K562 (cell line): ENCODE measurements at regions not wholly inside any gene's neighbourhood (a gene's known extent, or its start where the extent isn't known, plus 50 kb on each side); places are given as distances from the start of the nearest gene placed in this dataset.

Experiments
- ATAC-seq: fragments of 200-7000 bp; cut with Tn5 transposase; 3 replicates; pipeline ENCODE4 v1.9.1; 2020; ENCODE audit warnings: moderate library complexity
- BruUV-seq: library from RNA; stranded (reverse); fragments of 400-500 nt; replicated peaks from 2 replicates; lab custom pipeline; 2021; lab: Mats Ljungman, UMichigan
- CTCF ChIA-PET: fragments of 300-600 bp; formaldehyde crosslinking; extraction: SDS; loops from one replicate; lab custom pipeline; 2021; ENCODE audit warnings: low intra/inter-chr PET ratio; lab: Yijun Ruan, JAX
- POLR2A ChIA-PET: fragments of 300-600, 350-650 bp; sonication (Branson Sonifier 250); formaldehyde crosslinking; extraction: SDS; loops from one replicate; lab custom pipeline; 2021; ENCODE audit warnings: antibody characterized with exemption, inconsistent platforms; lab: Yijun Ruan, JAX
- DNase-seq, 4 experiments: peaks; one replicate each; pipeline versions ENCODE4 v3.0.0 to v3.0.0-alpha.2; 2011 to 2018; ENCODE audit warnings: low spot score in 3 of 4, mixed read lengths in 3 of 4; ENCODE audit errors: extremely low read depth in 1 of 4
- FAIRE-seq: peaks from 2 replicates; lab custom pipeline; 2011; peaks lifted over from hg19 to GRCh38; lab: Jason Lieb, UNC
- H2AFZ ChIP-seq: 2 replicates; pipeline ENCODE4 v1.6.0; 2011; ENCODE audit warnings: low read depth, low read length, control low read depth, inconsistent platforms
- H3K27ac ChIP-seq: fragments of 200-600 bp; 3 replicates; pipeline ENCODE4 v1.8.0; 2011; ENCODE audit warnings: low read depth, mild to moderate bottlenecking, control low read depth, inconsistent platforms, low read length, moderate library complexity, mixed read lengths; ENCODE audit errors: extremely low read depth
- H3K27me3 ChIP-seq, 2 experiments: fragments of 300-600 bp in 1 of 2; 2 replicates in 1 of 2; 3 replicates in 1 of 2; pipeline versions ENCODE4 v1.6.0 to v1.8.0; 2011; ENCODE audit warnings: inconsistent platforms in 2 of 2, low read length in 2 of 2, mild to moderate bottlenecking in 1 of 2, mixed read lengths in 1 of 2, moderate library complexity in 1 of 2; ENCODE audit not compliant: control insufficient read depth in 2 of 2, insufficient read depth in 2 of 2
- H3K36me3 ChIP-seq: fragments of 300-600 bp; 3 replicates; pipeline ENCODE4 v1.8.0; 2011; ENCODE audit warnings: mild to moderate bottlenecking, low read length, inconsistent platforms; ENCODE audit not compliant: control insufficient read depth, insufficient read depth
- H3K4me1 ChIP-seq, 2 experiments: fragments of 200-600 bp in 1 of 2; replicated peaks in 1 of 2; 2 replicates in 1 of 2; 3 replicates in 1 of 2; pipeline versions ENCODE4 v1.5.1 to v1.8.0; 2011; ENCODE audit warnings: inconsistent platforms in 2 of 2, low read length in 2 of 2, mild to moderate bottlenecking in 1 of 2, mixed read lengths in 1 of 2, moderate library complexity in 1 of 2; ENCODE audit not compliant: control insufficient read depth in 2 of 2, insufficient read depth in 2 of 2
- H3K4me2 ChIP-seq: 2 replicates; pipeline ENCODE4 v1.6.1; 2011; ENCODE audit warnings: low read length, control low read depth, inconsistent platforms, mixed read lengths; ENCODE audit not compliant: insufficient read depth
- H3K4me3 ChIP-seq: fragments of 200-600 bp; sonication (generic), shearing (Covaris generic); 2 replicates; pipeline ENCODE4 v1.5.1; 2016; ENCODE audit warnings: control low read depth, inconsistent platforms
- H3K79me2 ChIP-seq: fragments of 200-600 bp; 3 replicates; pipeline ENCODE4 v1.8.0; 2011; ENCODE audit warnings: low read length, inconsistent platforms; ENCODE audit not compliant: control insufficient read depth, insufficient read depth
- H3K9ac ChIP-seq, 2 experiments: 2 replicates each; pipeline versions ENCODE4 v1.6.0 to v1.6.1; 2011; ENCODE audit warnings: low read depth in 2 of 2, low read length in 2 of 2, control low read depth in 1 of 2, inconsistent platforms in 1 of 2, mild to moderate bottlenecking in 1 of 2, mixed read lengths in 1 of 2; ENCODE audit not compliant: insufficient read depth in 1 of 2
- H3K9me1 ChIP-seq: one replicate; pipeline ENCODE4 v1.6.0; 2011; ENCODE audit warnings: inconsistent platforms, mild to moderate bottlenecking, low read length, moderate library complexity; ENCODE audit not compliant: control insufficient read depth, insufficient read depth
- H3K9me3 ChIP-seq: replicated peaks from 2 replicates; pipeline ENCODE4 v1.5.1; 2011; ENCODE audit warnings: low read depth, low read length, inconsistent platforms; ENCODE audit not compliant: control insufficient read depth, insufficient read depth
- H4K20me1 ChIP-seq: replicated peaks from 2 replicates; pipeline ENCODE4 v1.6.1; 2011; ENCODE audit warnings: low read length, inconsistent platforms, mixed read lengths; ENCODE audit not compliant: control insufficient read depth, insufficient read depth
- CHD1 ChIP-seq: fragments of 200-600 bp; sonication (generic); IDR thresholded peaks from one replicate; pipeline ENCODE4 v1.6.1; 2012; ENCODE audit warnings: mild to moderate bottlenecking, moderate library complexity, low read length, inconsistent platforms
- CHD2 ChIP-seq: IDR thresholded peaks from 2 replicates; pipeline ENCODE4 v1.6.1; 2011; ENCODE audit warnings: low read depth, low read length
- HDAC3 ChIP-seq: fragments of 450-650 bp; IDR thresholded peaks from 2 replicates; pipeline ENCODE4 v1.6.1; 2018; ENCODE audit warnings: borderline replicate concordance, mild to moderate bottlenecking, moderate library complexity; ENCODE audit not compliant: partially characterized antibody
- HEY1 ChIP-seq: fragments of 250-450 bp; sonication (Bioruptor Pico); IDR thresholded peaks from 2 replicates; pipeline ENCODE4 v1.5.0; 2020; ENCODE audit warnings: mild to moderate bottlenecking, moderate library complexity, borderline replicate concordance
- KLF10 ChIP-seq: fragments of 250-450 bp; sonication (Bioruptor Pico); IDR thresholded peaks from 2 replicates; pipeline ENCODE4 v1.6.1; 2021; ENCODE audit warnings: matching md5 sums
- MAZ ChIP-seq, 2 experiments: fragments of 450-650 bp in 1 of 2; sonication (generic) in 1 of 2; formaldehyde crosslinking; IDR thresholded peaks in 1 of 2; conservative IDR thresholded peaks in 1 of 2; 2 replicates each; pipeline versions ENCODE4 v1.4.0 to v1.5.0; 2020; ENCODE audit warnings: mild to moderate bottlenecking in 1 of 2, missing genetic modification reagents in 1 of 2
- MECOM ChIP-seq: fragments of 250-450 bp; sonication (Bioruptor Pico); IDR thresholded peaks from 2 replicates; pipeline ENCODE4 v1.8.0; 2022; ENCODE audit warnings: inconsistent platforms
- MXI1 ChIP-seq: IDR thresholded peaks from 2 replicates; pipeline ENCODE4 v1.6.1; 2011; ENCODE audit warnings: low read depth, mild to moderate bottlenecking, improper control_type of control experiment, low read length
- RBM17 ChIP-seq: fragments of 200-400 bp; formaldehyde crosslinking; IDR thresholded peaks from 2 replicates; pipeline ENCODE4 v1.6.1; 2017; ENCODE audit warnings: low read depth, mild to moderate bottlenecking, low read length, borderline replicate concordance
- SMC3 ChIP-seq: conservative IDR thresholded peaks from 2 replicates; pipeline ENCODE4 v1.6.1; 2011; ENCODE audit warnings: low read depth, low read length, improper control_type of control experiment; ENCODE audit not compliant: insufficient read depth
- TCF7 ChIP-seq: sonication (generic); IDR thresholded peaks from 2 replicates; pipeline ENCODE4 v1.6.1; 2016; ENCODE audit warnings: antibody characterized with exemption, borderline replicate concordance
- TEAD2 ChIP-seq: fragments of 450-650 bp; IDR thresholded peaks from 2 replicates; pipeline ENCODE4 v1.6.1; 2016; ENCODE audit warnings: missing genetic modification characterization, control low read depth, missing compliant biosample characterization
- TGIF2 ChIP-seq: sonication (generic); formaldehyde crosslinking; IDR thresholded peaks from 2 replicates; pipeline ENCODE4 v1.8.1; 2022; ENCODE audit warnings: mild to moderate bottlenecking, missing genetic modification reagents, moderate library complexity
- YY1 ChIP-seq, 3 experiments: IDR thresholded peaks; 2 replicates each; pipeline ENCODE4 v1.6.1; 2011; ENCODE audit warnings: low read length in 2 of 3, mild to moderate bottlenecking in 2 of 3, moderate library complexity in 2 of 3, borderline replicate concordance in 1 of 3, control low read depth in 1 of 3, low read depth in 1 of 3; ENCODE audit not compliant: insufficient read depth in 3 of 3, insufficient replicate concordance in 2 of 3, control insufficient read depth in 1 of 3, insufficient read length in 1 of 3; ENCODE audit errors: extremely low read depth in 1 of 3
- ZNF23 ChIP-seq: fragments of 250-450 bp; sonication (Bioruptor Pico); IDR thresholded peaks from 2 replicates; pipeline ENCODE4 v1.4.0; 2020; ENCODE audit warnings: mild to moderate bottlenecking
- ZNF232 ChIP-seq: sonication (generic); formaldehyde crosslinking; IDR thresholded peaks from 2 replicates; pipeline ENCODE4 v1.8.0; 2022; ENCODE audit warnings: mild to moderate bottlenecking, missing genetic modification reagents
- ZNF764 ChIP-seq: fragments of 250-450 bp; sonication (Bioruptor Pico); IDR thresholded peaks from 2 replicates; pipeline ENCODE4 v1.4.0; 2020; ENCODE audit warnings: low read depth, mild to moderate bottlenecking, moderate library complexity
- ZSCAN29 ChIP-seq: fragments of 450-650 bp; IDR thresholded peaks from 2 replicates; pipeline ENCODE4 v1.6.1; 2017
- WGBS: fragments of 100-300 bp; shearing (Covaris generic); methylation state at CpG from one replicate; pipeline ENCODE4 v1.1.6; 2016; ENCODE audit warnings: low coverage, mixed read lengths; ENCODE audit not compliant: insufficient coverage; ENCODE audit errors: missing lambda C conversion rate; 5-methylcytosine and 5-hydroxymethylcytosine counted together
- in situ Hi-C: fragments of 300-500 bp; cut with MboI; formaldehyde crosslinking; loops from 4 replicates; pipeline ENCODE4 v1.15.0; 2018; ENCODE audit warnings: inconsistent platforms, mixed read lengths
- intact Hi-C: fragments of 100-400 bp; cut with micrococcal nuclease; formaldehyde crosslinking; loops from 2 replicates; pipeline ENCODE4 v1.14.2; 2022
- TF ChIP-seq, protein P1 (sequence below): fragments of 450-650 bp; IDR thresholded peaks from 2 replicates; pipeline ENCODE4 v1.6.1; 2016; ENCODE audit warnings: missing biosample characterization, missing genetic modification characterization

DNA sequence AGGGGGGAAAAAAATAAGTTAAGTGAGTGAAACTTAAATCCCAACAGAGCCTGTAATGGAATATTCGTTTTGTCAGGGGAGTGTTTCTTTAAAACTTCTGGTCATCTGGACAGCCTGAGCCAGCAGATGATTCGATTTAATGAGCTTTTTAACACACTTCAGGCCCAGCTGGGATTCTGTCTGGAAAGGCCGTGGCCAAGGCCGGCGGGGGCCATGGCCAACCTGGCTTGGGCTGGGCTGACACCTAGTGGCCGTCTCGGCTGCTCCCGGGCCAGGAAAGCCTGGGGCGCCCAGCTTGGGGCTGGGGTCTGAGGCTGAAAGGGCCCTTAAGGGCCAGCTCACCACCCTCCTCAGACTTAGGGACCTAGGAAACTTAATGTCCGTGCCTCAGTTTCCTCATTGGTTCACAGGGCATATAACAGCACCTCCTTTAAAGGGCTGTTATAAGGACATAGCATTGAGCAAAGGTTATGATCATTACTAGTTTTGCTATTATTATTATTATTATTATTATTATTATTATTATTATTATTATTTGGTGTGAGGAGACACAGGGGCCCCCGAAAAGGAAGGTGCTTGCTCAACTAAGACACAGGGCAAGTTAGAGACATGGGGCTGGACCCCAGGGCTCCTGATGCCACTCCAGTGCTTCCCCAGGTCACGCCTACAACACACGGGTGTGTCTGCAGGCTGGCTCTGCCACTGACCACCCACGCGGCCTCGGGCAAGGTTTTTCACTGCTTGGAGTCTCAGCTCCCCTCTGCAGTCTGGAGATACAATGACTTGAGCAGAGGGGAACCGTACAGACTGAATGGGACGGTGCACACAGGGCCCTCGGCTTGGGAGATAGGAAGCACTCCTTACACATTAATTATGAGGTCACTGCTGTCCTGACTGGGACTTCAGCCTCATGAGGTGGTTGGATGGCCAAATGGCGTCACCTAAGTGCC is 84.0 kb downstream of the SYNE3 start:
- in situ Hi-C loops, result no loop called here
- CTCF ChIA-PET, result interaction anchor here (0.6 to 1.0 kb wide), 5 partner anchors 179 to 1004 kb away, joined by 3 to 4 read pairs (median 3); no protein-coding TSS in a partner anchor
- Histone ChIP-seq H3K4me3 (no peak overlapping the region), H3K9ac (no peak overlapping the region), H3K9me1 (no peaks in the 10 kb centered on the region), H3K4me2 (no peak overlapping the region), H3K9me3 (no peaks in the 10 kb centered on the region), H2AFZ (peak overlapping the region; percentile 63; the same call in 1 of the 2 replicates), H3K36me3 (no peaks in the 10 kb centered on the region), H3K4me1 (no peaks in the 10 kb centered on the region; a peak in 1 of 5 replicates), H4K20me1 (peaks cover 5% of the 10 kb centered on the region; the same call in 1 of the 2 replicates), H3K79me2 (no peaks in the 10 kb centered on the region), H3K27ac (no peak overlapping the region), H3K27me3 (peaks cover 0 to 8% of the 10 kb centered on the region in 2 experiments; a peak in 2 of 5 replicates)
- 24% methylated on average over 18 of the region's 20 CpGs for WGBS
- no TSS peak for BruUV-seq
- DNase-seq (peak; percentile 43 to 58 (median 52)), FAIRE-seq (no peak), ATAC-seq (peak; percentile 95)
- POLR2A ChIA-PET, result interaction anchor here (0.7 kb wide), 2 partner anchors 53 to 1031 kb away, joined by 3 read pairs; no protein-coding TSS in a partner anchor
- intact Hi-C loops, result loop anchor here (2.0 to 10.0 kb wide), 2 partner anchors 208 to 744 kb away; no protein-coding TSS in a partner anchor
- TF ChIP-seq HDAC3, result no peak
- TF ChIP-seq MXI1, result no peak
- TF ChIP-seq RBM17, result no peak
- TF ChIP-seq TGIF2 (CRISPR knock-in tag), result no peak
- no peak for TF ChIP-seq CHD1
- TF ChIP-seq SMC3, result 0 out of 2 replicates have a peak, but pooled peaks have one; percentile 41
- no peak for TF ChIP-seq HEY1
- TF ChIP-seq TEAD2 (tag), result no peak
- peak in 1 of 2 experiments; percentile 66; a peak in 2 of 4 replicates for TF ChIP-seq MAZ (CRISPR knock-in tag; conservative IDR thresholded peaks at IDR 0.05 in 1 of 2, IDR thresholded peaks at IDR 0.05 in 1 of 2)
- TF ChIP-seq YY1 (IDR thresholded peaks at IDR 0.05; ENCODE audit: borderline replicate concordance in 1 of 3, control insufficient read depth in 1 of 3, extremely low read depth in 1 of 3, insufficient read depth in 3 of 3, insufficient read length in 1 of 3, insufficient replicate concordance in 2 of 3, low read depth in 1 of 3, low read length in 2 of 3), result peak in 1 of 3 experiments; percentile 9
- TF ChIP-seq ZNF23 (CRISPR knock-in tag), result no peak
- TF ChIP-seq, protein P1, sequence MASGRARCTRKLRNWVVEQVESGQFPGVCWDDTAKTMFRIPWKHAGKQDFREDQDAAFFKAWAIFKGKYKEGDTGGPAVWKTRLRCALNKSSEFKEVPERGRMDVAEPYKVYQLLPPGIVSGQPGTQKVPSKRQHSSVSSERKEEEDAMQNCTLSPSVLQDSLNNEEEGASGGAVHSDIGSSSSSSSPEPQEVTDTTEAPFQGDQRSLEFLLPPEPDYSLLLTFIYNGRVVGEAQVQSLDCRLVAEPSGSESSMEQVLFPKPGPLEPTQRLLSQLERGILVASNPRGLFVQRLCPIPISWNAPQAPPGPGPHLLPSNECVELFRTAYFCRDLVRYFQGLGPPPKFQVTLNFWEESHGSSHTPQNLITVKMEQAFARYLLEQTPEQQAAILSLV (tag), result no peak
- no peak for TF ChIP-seq ZNF232 (CRISPR knock-in tag)
- TF ChIP-seq KLF10, result no peak
- no peak for TF ChIP-seq MECOM
- no peak for TF ChIP-seq ZNF764 (CRISPR knock-in tag)
- TF ChIP-seq ZSCAN29, result no peak
- TF ChIP-seq TCF7, result no peak
- TF ChIP-seq CHD2, result no peak
